AG09319 (cell line): ENCODE measurements at regions not wholly inside any gene's neighbourhood (a gene's known extent, or its start where the extent isn't known, plus 50 kb on each side); places are given as distances from the start of the nearest gene placed in this dataset.

ENCODE experiments used
- DNase-seq: peaks from one replicate; pipeline ENCODE4 v3.0.0-alpha.2; 2010; ENCODE audit warnings: low read depth; ENCODE audit errors: extremely low read depth
- TF ChIP-seq, protein P1 (sequence below): IDR thresholded peaks from 2 replicates; pipeline ENCODE4 v1.5.1; 2011; ENCODE audit warnings: low read depth, mild to moderate bottlenecking, inconsistent platforms, low read length, moderate library complexity

DNA sequence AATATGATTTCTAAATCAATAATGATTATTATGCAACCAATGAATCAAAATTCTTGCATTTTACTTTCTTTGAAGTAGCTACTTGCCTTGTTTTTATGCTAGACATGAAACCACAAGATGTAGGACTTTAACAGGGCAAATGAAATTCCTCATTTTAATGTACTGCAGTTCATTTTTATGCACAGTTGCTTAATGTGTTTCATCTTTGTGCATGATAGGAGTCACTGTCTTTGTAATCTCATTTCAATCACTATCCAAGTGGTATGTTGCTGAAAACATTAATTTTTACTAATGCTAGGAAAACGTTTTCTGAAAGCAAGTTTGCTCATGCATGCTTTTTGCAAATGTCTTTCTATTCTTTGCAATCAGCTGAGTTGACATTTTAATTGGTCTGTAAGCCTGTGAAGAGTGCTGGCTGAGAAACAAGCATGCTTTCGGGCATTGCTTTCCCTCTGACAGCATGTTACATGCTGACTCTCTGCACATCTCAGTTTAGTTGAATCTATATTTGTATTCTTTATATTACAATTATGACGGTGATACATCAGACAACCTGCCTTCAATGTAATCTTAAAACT lies 535.0 kb upstream of the CDH18 start:
- DNase-seq: no peak
- TF ChIP-seq, protein P1, sequence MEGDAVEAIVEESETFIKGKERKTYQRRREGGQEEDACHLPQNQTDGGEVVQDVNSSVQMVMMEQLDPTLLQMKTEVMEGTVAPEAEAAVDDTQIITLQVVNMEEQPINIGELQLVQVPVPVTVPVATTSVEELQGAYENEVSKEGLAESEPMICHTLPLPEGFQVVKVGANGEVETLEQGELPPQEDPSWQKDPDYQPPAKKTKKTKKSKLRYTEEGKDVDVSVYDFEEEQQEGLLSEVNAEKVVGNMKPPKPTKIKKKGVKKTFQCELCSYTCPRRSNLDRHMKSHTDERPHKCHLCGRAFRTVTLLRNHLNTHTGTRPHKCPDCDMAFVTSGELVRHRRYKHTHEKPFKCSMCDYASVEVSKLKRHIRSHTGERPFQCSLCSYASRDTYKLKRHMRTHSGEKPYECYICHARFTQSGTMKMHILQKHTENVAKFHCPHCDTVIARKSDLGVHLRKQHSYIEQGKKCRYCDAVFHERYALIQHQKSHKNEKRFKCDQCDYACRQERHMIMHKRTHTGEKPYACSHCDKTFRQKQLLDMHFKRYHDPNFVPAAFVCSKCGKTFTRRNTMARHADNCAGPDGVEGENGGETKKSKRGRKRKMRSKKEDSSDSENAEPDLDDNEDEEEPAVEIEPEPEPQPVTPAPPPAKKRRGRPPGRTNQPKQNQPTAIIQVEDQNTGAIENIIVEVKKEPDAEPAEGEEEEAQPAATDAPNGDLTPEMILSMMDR: no peak

DNA sequence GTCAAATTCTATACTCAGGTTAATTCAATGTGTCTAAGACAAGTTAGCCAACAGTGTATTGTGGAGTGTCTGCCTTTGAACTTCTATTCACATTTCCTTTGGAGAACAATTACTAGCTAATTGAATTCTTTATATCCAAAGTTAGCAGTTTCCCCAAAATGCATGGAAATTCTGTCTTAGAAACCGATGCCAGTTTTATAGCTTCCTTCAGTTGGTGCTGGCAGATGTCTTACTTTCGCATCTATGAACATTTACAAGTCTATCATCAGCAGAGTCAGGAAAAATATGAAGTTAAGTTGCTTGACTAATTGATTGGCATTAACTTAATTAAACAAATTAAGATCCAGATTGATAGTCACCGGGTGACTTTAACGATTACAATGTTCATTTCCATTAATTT lies 527.6 kb upstream of the CDH18 start:
- TF ChIP-seq, protein P1: no peak
- DNase-seq: no peak

DNA sequence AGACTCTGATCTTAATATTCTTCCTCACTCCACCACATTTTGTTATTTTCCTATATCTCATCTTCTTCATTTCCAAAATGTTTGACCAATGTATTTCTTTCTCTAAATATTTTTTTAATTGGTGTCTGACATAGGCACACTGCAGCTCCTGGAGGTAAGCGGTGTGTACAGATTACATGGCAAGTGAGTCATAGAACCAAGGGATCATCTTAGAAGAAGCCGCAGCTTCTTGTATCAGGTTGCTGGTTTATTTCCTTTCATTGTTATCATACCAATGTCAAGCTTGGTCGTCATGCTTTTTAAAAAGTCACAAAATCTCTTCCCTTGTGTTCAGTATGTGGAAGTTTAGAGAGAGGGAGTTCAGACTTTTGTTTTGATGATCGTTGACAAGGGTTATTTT lies 526.1 kb upstream of the CDH18 start:
- TF ChIP-seq, protein P1: no peak
- DNase-seq: no peak

DNA sequence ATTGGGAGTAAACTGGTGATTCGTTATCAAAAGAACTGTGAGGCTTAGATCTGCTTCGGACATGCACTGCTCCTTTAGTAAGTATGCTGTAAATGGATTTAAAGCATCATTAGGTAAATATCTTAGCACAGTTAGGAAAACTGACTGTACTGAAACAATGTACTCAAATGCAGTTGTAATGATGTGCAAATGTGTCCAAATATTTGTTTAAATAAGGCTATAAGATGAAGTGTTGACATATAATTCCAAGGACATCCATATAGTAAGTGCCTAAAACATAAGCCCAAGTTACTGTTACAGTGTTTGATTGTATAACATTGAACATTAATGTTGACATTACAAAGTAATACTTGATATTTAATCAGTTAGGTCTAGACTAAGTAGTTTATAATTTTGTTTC lies 512.5 kb upstream of the CDH18 start:
- TF ChIP-seq, protein P1: no peak
- no peak for DNase-seq

DNA sequence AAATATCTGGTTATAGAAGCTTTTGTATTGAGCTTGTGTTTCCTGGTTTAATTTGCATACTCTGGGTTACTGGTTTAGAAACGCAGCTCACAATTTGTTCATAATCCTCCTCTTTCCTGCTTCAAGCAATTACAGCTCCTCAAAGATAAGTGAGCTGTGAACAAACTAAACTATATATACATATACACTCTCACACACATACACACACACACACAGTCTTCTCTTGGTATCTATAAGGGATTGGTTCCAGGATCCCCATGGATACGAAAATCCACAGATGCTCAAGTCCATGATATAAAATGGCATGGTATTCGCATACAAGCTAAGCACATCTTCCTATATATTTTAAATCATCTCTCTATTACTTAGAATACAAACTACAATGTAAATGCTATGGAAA lies 510.9 kb upstream of the CDH18 start:
- DNase-seq: no peak

DNA sequence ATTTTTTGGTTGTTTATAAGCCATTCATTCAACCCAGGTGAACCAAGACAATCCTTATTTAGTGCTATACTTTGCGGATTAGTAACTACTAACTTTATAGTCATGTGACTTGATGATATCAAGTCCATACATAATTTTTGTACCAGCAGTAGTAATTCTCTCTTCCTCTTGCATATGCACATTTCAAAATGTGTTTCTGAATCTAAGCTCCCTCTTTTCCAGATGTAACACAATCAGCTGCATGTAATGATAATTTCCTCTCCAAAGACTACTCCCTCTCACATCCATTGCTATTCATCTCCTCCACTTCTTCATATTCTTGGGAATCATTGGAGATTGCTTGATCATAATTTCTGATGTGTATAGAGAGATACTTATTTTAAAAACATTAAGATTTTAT lies 510.1 kb upstream of the CDH18 start:
- no peak for DNase-seq
- TF ChIP-seq, protein P1: no peak

More for the DNA sequence above, 510.9 kb upstream of the CDH18 start:
- TF ChIP-seq, protein P1: no peak

DNA sequence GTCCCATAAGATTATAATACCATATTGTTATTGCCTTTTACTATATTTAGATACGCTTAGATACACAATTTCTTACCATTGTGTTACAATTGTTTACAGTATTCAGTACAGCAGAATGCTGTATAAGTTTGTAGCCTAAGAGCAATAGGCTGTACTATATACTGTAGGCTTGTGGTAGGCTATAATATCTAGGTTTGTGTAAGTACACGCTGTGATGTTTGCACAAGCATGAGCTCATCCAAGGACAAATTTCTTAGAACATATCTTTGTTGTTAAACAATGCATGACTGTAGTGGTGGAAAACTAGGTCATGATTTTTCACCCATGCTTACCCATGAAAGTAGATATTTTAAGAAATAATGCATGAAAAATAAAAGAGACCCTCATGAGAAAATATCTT lies 509.4 kb upstream of the CDH18 start:
- DNase-seq: no peak
- TF ChIP-seq, protein P1: no peak
